IMR-90 (cell line): ENCODE measurements at regions not wholly inside any gene's neighbourhood (a gene's known extent, or its start where the extent isn't known, plus 50 kb on each side); places are given as distances from the start of the nearest gene placed in this dataset.

Source experiments
- ATAC-seq: fragments of 200-7000 bp; cut with Tn5 transposase; 2 replicates; pipeline ENCODE4 v1.9.1; 2020; ENCODE audit warnings: low read depth, mild to moderate bottlenecking, moderate library complexity
- BruUV-seq: library from RNA; stranded (reverse); fragments of 400-500 nt; replicated peaks from 2 replicates; lab custom pipeline; 2021; lab: Mats Ljungman, UMichigan
- CTCF ChIA-PET: fragments of 300-600 bp; formaldehyde crosslinking; extraction: SDS; loops from one replicate; lab custom pipeline; 2021; ENCODE audit warnings: antibody characterized with exemption; lab: Yijun Ruan, JAX
- POLR2A ChIA-PET: fragments of 300-600 bp; sonication (Branson Sonifier 250); formaldehyde crosslinking; loops from one replicate; lab custom pipeline; 2022; ENCODE audit warnings: antibody characterized with exemption; ENCODE audit not compliant: unreplicated experiment; lab: Charles Lee
- DNase-seq: peaks from one replicate; pipeline ENCODE4 v3.0.0; 2013
- H2AFZ ChIP-seq: replicated peaks from 2 replicates; pipeline ENCODE3; 2013; ENCODE audit warnings: low read length, mild to moderate bottlenecking; ENCODE audit not compliant: poor library complexity
- H2AK5ac ChIP-seq: 2 replicates; pipeline ENCODE4 v1.6.1; 2013; ENCODE audit warnings: low read depth, low read length, inconsistent platforms
- H2AK9ac ChIP-seq: replicated peaks from 2 replicates; pipeline ENCODE3; 2013; ENCODE audit warnings: mild to moderate bottlenecking, low read depth, low read length, moderate library complexity; ENCODE audit not compliant: poor library complexity
- H2BK120ac ChIP-seq: 2 replicates; pipeline ENCODE4 v1.6.1; 2013; ENCODE audit warnings: low read depth, low read length, inconsistent platforms
- H2BK15ac ChIP-seq: 3 replicates; pipeline ENCODE4 v1.6.1; 2013; ENCODE audit warnings: low read depth, low read length, inconsistent platforms
- H2BK20ac ChIP-seq: 2 replicates; pipeline ENCODE4 v1.6.1; 2013; ENCODE audit warnings: low read depth, mild to moderate bottlenecking, inconsistent platforms, low read length, moderate library complexity
- H2BK5ac ChIP-seq: 2 replicates; pipeline ENCODE4 v1.6.1; 2013; ENCODE audit warnings: mild to moderate bottlenecking, low read depth, low read length, inconsistent platforms; ENCODE audit not compliant: poor library complexity, severe bottlenecking
- H3K14ac ChIP-seq: replicated peaks from 2 replicates; pipeline ENCODE4 v1.6.1; 2013; ENCODE audit warnings: low read depth, low read length, inconsistent platforms
- H3K18ac ChIP-seq: 2 replicates; pipeline ENCODE4 v1.6.1; 2013; ENCODE audit warnings: low read depth, low read length, control low read depth
- H3K23ac ChIP-seq: 2 replicates; pipeline ENCODE4 v1.6.1; 2013; ENCODE audit warnings: low read depth, low read length, inconsistent platforms
- H3K27ac ChIP-seq: 2 replicates; pipeline ENCODE4 v1.5.1; 2013; ENCODE audit warnings: mild to moderate bottlenecking, control low read depth, low read length; ENCODE audit not compliant: insufficient read depth
- H3K27me3 ChIP-seq: 2 replicates; pipeline ENCODE4 v1.6.1; 2013; ENCODE audit warnings: low read length; ENCODE audit not compliant: control insufficient read depth, insufficient read depth
- H3K36me3 ChIP-seq: 2 replicates; pipeline ENCODE4 v1.6.1; 2013; ENCODE audit warnings: low read length, mixed read lengths; ENCODE audit not compliant: control insufficient read depth, insufficient read depth
- H3K4ac ChIP-seq: 2 replicates; pipeline ENCODE4 v1.6.1; 2013; ENCODE audit warnings: low read depth, low read length, inconsistent platforms
- H3K4me1 ChIP-seq: 2 replicates; pipeline ENCODE4 v1.6.1; 2013; ENCODE audit warnings: low read length, mixed read lengths; ENCODE audit not compliant: control insufficient read depth, insufficient read depth
- H3K4me2 ChIP-seq: 2 replicates; pipeline ENCODE4 v1.6.1; 2013; ENCODE audit warnings: low read depth, mild to moderate bottlenecking, control low read depth, low read length, moderate library complexity
- H3K4me3 ChIP-seq: 2 replicates; pipeline ENCODE4 v1.5.1; 2013; ENCODE audit warnings: low read depth, mild to moderate bottlenecking, control low read depth, low read length, moderate library complexity; ENCODE audit not compliant: insufficient read depth
- H3K56ac ChIP-seq: 2 replicates; pipeline ENCODE4 v1.6.1; 2013; ENCODE audit warnings: low read length, inconsistent platforms; ENCODE audit not compliant: insufficient read depth; ENCODE audit errors: extremely low read depth
- H3K79me1 ChIP-seq, 2 experiments: 2 replicates each; pipeline ENCODE4 v1.6.1; 2013; ENCODE audit warnings: low read length in 2 of 2, inconsistent platforms in 1 of 2, low read depth in 1 of 2
- H3K9ac ChIP-seq: 2 replicates; pipeline ENCODE4 v1.6.1; 2013; ENCODE audit warnings: low read depth, low read length, control low read depth
- H3K9me1 ChIP-seq: 2 replicates; pipeline ENCODE4 v1.6.1; 2013; ENCODE audit warnings: low read length, inconsistent platforms; ENCODE audit not compliant: insufficient read depth
- H3K9me3 ChIP-seq: 2 replicates; pipeline ENCODE4 v1.6.1; 2013; ENCODE audit warnings: low read length; ENCODE audit not compliant: control insufficient read depth, insufficient read depth
- H4K20me1 ChIP-seq: 2 replicates; pipeline ENCODE4 v1.6.1; 2013; ENCODE audit warnings: low read length, inconsistent platforms; ENCODE audit not compliant: insufficient read depth
- H4K5ac ChIP-seq: 2 replicates; pipeline ENCODE4 v1.6.1; 2013; ENCODE audit warnings: mild to moderate bottlenecking, low read depth, low read length, control low read depth
- H4K8ac ChIP-seq, 2 experiments: 2 replicates each; pipeline ENCODE4 v1.6.1; 2013; ENCODE audit warnings: low read depth in 2 of 2, low read length in 2 of 2, control low read depth in 1 of 2, inconsistent platforms in 1 of 2
- H4K91ac ChIP-seq: 2 replicates; pipeline ENCODE4 v1.6.1; 2013; ENCODE audit warnings: low read depth, low read length, inconsistent platforms; ENCODE audit not compliant: insufficient read depth
- BHLHE40 ChIP-seq: fragments of 150-350 bp; IDR thresholded peaks from 2 replicates; pipeline ENCODE4 v1.6.1; 2016; ENCODE audit warnings: mild to moderate bottlenecking, low read depth, low read length
- CEBPB ChIP-seq: IDR thresholded peaks from 2 replicates; pipeline ENCODE4 v1.6.1; 2012; ENCODE audit warnings: low read depth, low read length, improper control_type of control experiment
- CHD1 ChIP-seq: IDR thresholded peaks from 2 replicates; pipeline ENCODE4 v1.6.1; 2012; ENCODE audit warnings: low read depth, low read length, improper control_type of control experiment
- FOS ChIP-seq: fragments of 150-350 bp; IDR thresholded peaks from 2 replicates; pipeline ENCODE4 v1.6.1; 2016; ENCODE audit warnings: low read depth, low read length
- MAFK ChIP-seq: IDR thresholded peaks from 2 replicates; pipeline ENCODE4 v1.6.1; 2012; ENCODE audit warnings: low read depth, low read length, improper control_type of control experiment
- MAZ ChIP-seq: IDR thresholded peaks from 2 replicates; pipeline ENCODE4 v1.6.1; 2012; ENCODE audit warnings: low read depth, mild to moderate bottlenecking, low read length, improper control_type of control experiment, moderate library complexity, borderline replicate concordance
- MXI1 ChIP-seq: IDR thresholded peaks from 2 replicates; pipeline ENCODE4 v1.6.1; 2012; ENCODE audit warnings: low read depth, mild to moderate bottlenecking, low read length, moderate library complexity, borderline replicate concordance
- NFE2L2 ChIP-seq: fragments of 150-350 bp; IDR thresholded peaks from 2 replicates; pipeline ENCODE4 v1.6.1; 2016; ENCODE audit warnings: low read depth, mild to moderate bottlenecking, low read length
- POLR2A ChIP-seq: IDR thresholded peaks from 2 replicates; pipeline ENCODE4 v1.6.1; 2012; ENCODE audit warnings: mild to moderate bottlenecking, low read depth, low read length
- RAD21 ChIP-seq: IDR thresholded peaks from 2 replicates; pipeline ENCODE4 v1.6.1; 2012; ENCODE audit warnings: low read length, improper control_type of control experiment
- RCOR1 ChIP-seq: IDR thresholded peaks from 2 replicates; pipeline ENCODE4 v1.6.1; 2012; ENCODE audit warnings: mild to moderate bottlenecking, low read length, improper control_type of control experiment; ENCODE audit not compliant: insufficient replicate concordance
- RFX5 ChIP-seq: IDR thresholded peaks from 2 replicates; pipeline ENCODE4 v1.8.0; 2012; ENCODE audit warnings: low read depth, mild to moderate bottlenecking, low read length, moderate library complexity
- SMC3 ChIP-seq: fragments of 150-350 bp; IDR thresholded peaks from 2 replicates; pipeline ENCODE4 v1.6.1; 2016; ENCODE audit warnings: low read depth, mild to moderate bottlenecking, antibody characterized with exemption, low read length, moderate library complexity
- WGBS, 2 experiments: methylation state at CpG; one replicate each; pipeline versions ENCODE4 v1.1.5 to v1.1.7; 2013; ENCODE audit warnings: missing lambda C conversion rate in 2 of 2; ENCODE audit not compliant: insufficient read length in 1 of 2; ENCODE audit errors: extremely low coverage in 2 of 2; 5-methylcytosine and 5-hydroxymethylcytosine counted together
- dilution Hi-C: fragments of 300-500 bp; cut with HindIII; formaldehyde crosslinking; loops from one replicate; pipeline ENCODE4 v1.14.3; 2018; ENCODE audit warnings: low sequenced_read_pairs; ENCODE audit not compliant: unreplicated experiment
- in situ Hi-C: fragments of 300-500 bp; cut with MboI; formaldehyde crosslinking; loops from 3 replicates; pipeline ENCODE4 v1.14.3; 2019; ENCODE audit warnings: low sequenced_read_pairs, inconsistent platforms, mixed read lengths
- intact Hi-C: fragments of 100-400 bp; cut with micrococcal nuclease; formaldehyde crosslinking; loops from 2 replicates; pipeline ENCODE4 v1.10.0; 2022
- TF ChIP-seq, protein P1 (sequence below): fragments of 150-350 bp; IDR thresholded peaks from 2 replicates; pipeline ENCODE4 v1.6.1; 2017; ENCODE audit warnings: mild to moderate bottlenecking, antibody characterized with exemption, low read length, low read depth
- TF ChIP-seq, protein P2 (sequence below): conservative IDR thresholded peaks from 2 replicates; pipeline ENCODE4 v1.5.1; 2012; ENCODE audit warnings: mild to moderate bottlenecking, low read depth, low read length, improper control_type of control experiment
- TF ChIP-seq, protein P3 (sequence below): fragments of 150-350 bp; IDR thresholded peaks from 2 replicates; pipeline ENCODE4 v1.6.1; 2016; ENCODE audit warnings: low read depth, mild to moderate bottlenecking, low read length, moderate library complexity, borderline replicate concordance

- H2AK5ac ChIP-seq: peak overlapping the region; percentile 0; the same call in 1 of the 2 replicates
- H3K4me1 ChIP-seq: peaks cover 11% of the 10 kb centered on the region
- no peaks in the 10 kb centered on the region for H3K36me3 ChIP-seq
- TF ChIP-seq BHLHE40 (no peak), MAZ (no peak), RFX5 (no peak), POLR2A (no peak), NFE2L2 (no peak), SMC3 (no peak), CEBPB (no peak), RCOR1 (no peak), RAD21 (no peak), CHD1 (no peak), MAFK (no peak), MXI1 (no peak), FOS (no peak)
- TF ChIP-seq, protein P1, sequence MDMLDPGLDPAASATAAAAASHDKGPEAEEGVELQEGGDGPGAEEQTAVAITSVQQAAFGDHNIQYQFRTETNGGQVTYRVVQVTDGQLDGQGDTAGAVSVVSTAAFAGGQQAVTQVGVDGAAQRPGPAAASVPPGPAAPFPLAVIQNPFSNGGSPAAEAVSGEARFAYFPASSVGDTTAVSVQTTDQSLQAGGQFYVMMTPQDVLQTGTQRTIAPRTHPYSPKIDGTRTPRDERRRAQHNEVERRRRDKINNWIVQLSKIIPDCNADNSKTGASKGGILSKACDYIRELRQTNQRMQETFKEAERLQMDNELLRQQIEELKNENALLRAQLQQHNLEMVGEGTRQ: no peak
- TF ChIP-seq, protein P2, sequence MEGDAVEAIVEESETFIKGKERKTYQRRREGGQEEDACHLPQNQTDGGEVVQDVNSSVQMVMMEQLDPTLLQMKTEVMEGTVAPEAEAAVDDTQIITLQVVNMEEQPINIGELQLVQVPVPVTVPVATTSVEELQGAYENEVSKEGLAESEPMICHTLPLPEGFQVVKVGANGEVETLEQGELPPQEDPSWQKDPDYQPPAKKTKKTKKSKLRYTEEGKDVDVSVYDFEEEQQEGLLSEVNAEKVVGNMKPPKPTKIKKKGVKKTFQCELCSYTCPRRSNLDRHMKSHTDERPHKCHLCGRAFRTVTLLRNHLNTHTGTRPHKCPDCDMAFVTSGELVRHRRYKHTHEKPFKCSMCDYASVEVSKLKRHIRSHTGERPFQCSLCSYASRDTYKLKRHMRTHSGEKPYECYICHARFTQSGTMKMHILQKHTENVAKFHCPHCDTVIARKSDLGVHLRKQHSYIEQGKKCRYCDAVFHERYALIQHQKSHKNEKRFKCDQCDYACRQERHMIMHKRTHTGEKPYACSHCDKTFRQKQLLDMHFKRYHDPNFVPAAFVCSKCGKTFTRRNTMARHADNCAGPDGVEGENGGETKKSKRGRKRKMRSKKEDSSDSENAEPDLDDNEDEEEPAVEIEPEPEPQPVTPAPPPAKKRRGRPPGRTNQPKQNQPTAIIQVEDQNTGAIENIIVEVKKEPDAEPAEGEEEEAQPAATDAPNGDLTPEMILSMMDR: no peak
- TF ChIP-seq, protein P3, sequence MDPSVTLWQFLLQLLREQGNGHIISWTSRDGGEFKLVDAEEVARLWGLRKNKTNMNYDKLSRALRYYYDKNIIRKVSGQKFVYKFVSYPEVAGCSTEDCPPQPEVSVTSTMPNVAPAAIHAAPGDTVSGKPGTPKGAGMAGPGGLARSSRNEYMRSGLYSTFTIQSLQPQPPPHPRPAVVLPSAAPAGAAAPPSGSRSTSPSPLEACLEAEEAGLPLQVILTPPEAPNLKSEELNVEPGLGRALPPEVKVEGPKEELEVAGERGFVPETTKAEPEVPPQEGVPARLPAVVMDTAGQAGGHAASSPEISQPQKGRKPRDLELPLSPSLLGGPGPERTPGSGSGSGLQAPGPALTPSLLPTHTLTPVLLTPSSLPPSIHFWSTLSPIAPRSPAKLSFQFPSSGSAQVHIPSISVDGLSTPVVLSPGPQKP: no peak
- no peak overlapping the region for H4K8ac ChIP-seq
- peak overlapping the region; percentile 53 for H2BK5ac ChIP-seq
- no peaks in the 10 kb centered on the region for H3K9me3 ChIP-seq
- peak overlapping the region; percentile 27 for H2AFZ ChIP-seq
- no peak overlapping the region for H3K4me3 ChIP-seq
- no peaks in the 10 kb centered on the region for H3K79me1 ChIP-seq
- H3K4me2 ChIP-seq: no peak overlapping the region
- WGBS, 2 experiments: no CpG with 5 or more reads among the region's 3 CpGs
- no peak overlapping the region for H2AK9ac ChIP-seq
- H3K27ac ChIP-seq: no peak overlapping the region
- no peak overlapping the region for H3K56ac ChIP-seq
- peak overlapping the region; percentile 55; the same call in 1 of the 2 replicates for H3K18ac ChIP-seq
- H3K9me1 ChIP-seq: no peaks in the 10 kb centered on the region
- H3K27me3 ChIP-seq: no peaks in the 10 kb centered on the region
- peak overlapping the region; percentile 59; the same call in 1 of the 2 replicates for H4K5ac ChIP-seq
- no peak overlapping the region for H3K14ac ChIP-seq
- 0 out of 2 replicates have a peak, but pooled peaks have one; percentile 5 for ATAC-seq
- no peak overlapping the region for H3K23ac ChIP-seq
- peak; percentile 88 for DNase-seq
- peak overlapping the region; percentile 31; the same call in 1 of the 2 replicates for H2BK120ac ChIP-seq
- ChIA-PET CTCF (no interaction called here), POLR2A (no interaction called here)
- H3K4ac ChIP-seq: no peak overlapping the region
- no peak overlapping the region; the same call in 2 of the 3 replicates for H2BK15ac ChIP-seq
- peak overlapping the region; percentile 7; the same call in 1 of the 2 replicates for H4K91ac ChIP-seq
- H2BK20ac ChIP-seq: peak overlapping the region; percentile 49
- H3K9ac ChIP-seq: no peak overlapping the region
- BruUV-seq: no TSS peak
- in situ Hi-C loops (no loop called here), intact Hi-C loops (no loop called here), dilution Hi-C loops (no loop called here)
- H4K20me1 ChIP-seq: no peaks in the 10 kb centered on the region
Measured at GRCh38 chr4:163697121-163697520, 202.6 kb downstream of the TMA16 start.
